Heart right ventricle (tissue), 16 donors: ENCODE measurements at regions not wholly inside any gene's neighbourhood (a gene's known extent, or its start where the extent isn't known, plus 50 kb on each side); places are given as distances from the start of the nearest gene placed in this dataset.

ENCODE experiments used
- ATAC-seq, 8 donors: fragments of 200-7000 bp; cut with Tn5 transposase; one replicate each; pipeline ENCODE4 v1.9.1; 2020; ENCODE audit warnings: mild to moderate bottlenecking in 8 of 8, moderate library complexity in 8 of 8, moderate number of reproducible peaks in 1 of 8
- DNase-seq, 2 donors: peaks; one replicate each; pipeline ENCODE4 v3.0.0-alpha.2; 2020
- H3K27ac ChIP-seq, 10 donors: fragments of 200-600 bp; sonication (generic) in 2 of 10; one replicate each; pipeline versions ENCODE4 v1.5.0 to v1.8.0; 2020 to 2022; ENCODE audit warnings: mild to moderate bottlenecking in 3 of 10
- H3K27me3 ChIP-seq, 7 donors: fragments of 200-600 bp; one replicate each; pipeline ENCODE4 v1.8.0; 2021 to 2022; ENCODE audit warnings: mild to moderate bottlenecking in 2 of 7
- H3K36me3 ChIP-seq, 9 donors: fragments of 200-600 bp; sonication (generic) in 1 of 9; one replicate each; pipeline versions ENCODE4 v1.5.0 to v1.8.0; 2020 to 2022; ENCODE audit warnings: mild to moderate bottlenecking in 2 of 9
- H3K4me1 ChIP-seq, 9 donors: fragments of 200-600 bp; sonication (generic) in 1 of 9; one replicate each; pipeline versions ENCODE4 v1.5.0 to v1.8.0; 2020 to 2022; ENCODE audit warnings: mild to moderate bottlenecking in 4 of 9
- H3K4me3 ChIP-seq, 10 donors: fragments of 200-600 bp; sonication (generic) in 2 of 10; one replicate each; pipeline versions ENCODE4 v1.5.0 to v1.8.0; 2020 to 2022; ENCODE audit warnings: mild to moderate bottlenecking in 7 of 10, moderate library complexity in 2 of 10
- H3K9me3 ChIP-seq, 11 donors: fragments of 200-600 bp in 10 of 11; sonication (generic) in 2 of 11; one replicate each; pipeline versions ENCODE4 v1.5.0 to v1.8.0; 2013 to 2022; ENCODE audit warnings: mild to moderate bottlenecking in 2 of 11, control low read depth in 1 of 11, moderate library complexity in 1 of 11
- CTCF ChIP-seq, 9 donors: fragments of 200-600 bp; sonication (generic) in 2 of 9; IDR thresholded peaks; one replicate each; pipeline versions ENCODE4 v1.5.0 to v1.8.0; 2021 to 2022; ENCODE audit warnings: antibody characterized with exemption in 9 of 9, mild to moderate bottlenecking in 5 of 9, moderate library complexity in 1 of 9
- WGBS, 2 donors: extraction: QIAGEN DNeasy Blood & Tissue Kit; methylation state at CpG; one replicate each; pipeline ENCODE4 v1.1.7; 2013; ENCODE audit warnings: inconsistent platforms in 1 of 2; 5-methylcytosine and 5-hydroxymethylcytosine counted together
- intact Hi-C, 10 donors: fragments of 100-400 bp; cut with DNase I; formaldehyde crosslinking; loops; one replicate each; pipeline versions ENCODE4 v1.11.1 to v1.14.2; 2022
- donor health status: Arrhythmogenic right ventricular cardiomyopathy.
- donor health status: ischemic (EF 13 %, LVEDD 7.1; RV severe dilation, severe dysfunction).
- donor health status: healthy with polysubstance abuse.
- donor health status: DM: no; HTN: yes; CAD: no.
- donor health status: DM: no; HTN: no; CAD: no.
- donor health status: ischemic (EF 25% LVEDD 6.9; RV normal size, moderate dysfunction).
- donor health status: ischemic (EF 25% LVEDD 5.7; RV mildly dilated, moderate dysfunction).
- donor health status: healthy.
- donor health status: DM: yes; HTN: yes; CAD: no.
- donor health status: Ischemic cardiomyopathy.
- donor health status: ischemic (EF 35%, LVEDD 5.7; RV mildly dilated, moderate dysfunction).
- donor health status: nonischemic (EF 11% LVEDD 7.7; RV severe dilation, severe dysfunction).
- donor health status: DM: yes; HTN: yes; CAD: no.
- donor health status: PGD.
- donor health status: ischemic (EF 29% LVEDD 5.4; RV normal size, mild dysfunction).
- donor health status: nonischemic (EF 23%, LVEDD 6.1; RV moderate dilation, normal function).

GRCh38 chr4:14084598-14084997, 457.1 kb upstream of the BOD1L1 start:
- DNase-seq (no peak), ATAC-seq (no peak)
- Histone ChIP-seq H3K9me3 (peaks cover 0 to 4% (median 0%) of the 10 kb centered on the region in 11 donors), H3K27ac (no peak overlapping the region), H3K36me3 (no peaks in the 10 kb centered on the region), H3K4me3 (no peak overlapping the region), H3K27me3 (no peaks in the 10 kb centered on the region), H3K4me1 (peaks cover 0 to 5% (median 0%) of the 10 kb centered on the region in 9 donors)
- intact Hi-C loops = no loop called here
- WGBS, 2 donors = 71 to 73% methylated on average over 2 of the region's 2 CpGs
- no peak for TF ChIP-seq CTCF (IDR thresholded peaks at IDR 0.05)

DNA sequence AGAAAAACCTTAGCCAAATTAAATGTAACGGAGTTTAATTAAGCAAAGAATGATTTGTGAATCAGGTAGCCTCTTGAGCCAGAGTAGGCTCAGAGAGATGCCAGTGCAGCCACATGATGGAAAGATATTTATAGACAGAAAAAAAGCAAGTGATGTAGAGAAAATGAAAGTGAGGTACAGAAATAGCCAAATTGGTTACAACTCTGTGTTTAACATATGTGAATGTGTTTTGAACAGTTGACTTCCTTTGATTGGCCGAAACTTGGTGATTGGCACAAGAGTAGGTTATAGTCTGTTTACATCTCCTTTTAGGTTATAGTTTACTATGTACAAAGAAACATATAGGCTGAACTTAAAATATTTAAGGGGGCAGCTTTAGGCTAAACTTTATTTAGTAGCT, 459.9 kb upstream of the BOD1L1 start:
- Histone ChIP-seq H3K4me1 (peaks cover 0 to 5% (median 0%) of the 10 kb centered on the region in 9 donors), H3K9me3 (peaks cover 0 to 11% (median 0%) of the 10 kb centered on the region in 11 donors), H3K27ac (no peak overlapping the region), H3K4me3 (no peak overlapping the region), H3K27me3 (no peaks in the 10 kb centered on the region), H3K36me3 (no peaks in the 10 kb centered on the region)
- ATAC-seq (no peak), DNase-seq (no peak)
- 69 to 76% methylated on average over 2 of the region's 2 CpGs for WGBS, 2 donors
- no peak for TF ChIP-seq CTCF (IDR thresholded peaks at IDR 0.05)
- intact Hi-C loops = no loop called here

DNA sequence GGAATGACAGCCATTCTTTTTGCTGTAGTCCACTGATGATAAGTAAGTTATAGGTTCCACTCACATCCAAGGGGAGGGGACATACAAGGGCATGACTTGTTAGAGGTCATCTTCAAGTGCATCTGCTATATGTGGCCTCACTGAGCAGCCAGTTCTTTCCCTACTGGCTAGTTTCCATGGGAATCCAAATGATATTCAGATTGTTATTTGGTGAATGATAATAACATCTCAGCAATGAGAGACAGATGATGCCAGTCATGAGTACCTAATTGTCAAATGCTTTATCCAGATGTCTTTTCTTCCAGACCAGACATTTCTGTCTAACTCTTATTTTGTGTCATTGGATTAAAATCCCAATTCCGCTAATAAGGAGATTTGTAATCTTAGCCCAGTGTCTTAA, 460.4 kb upstream of the BOD1L1 start:
- H3K27me3 ChIP-seq = no peaks in the 10 kb centered on the region
- intact Hi-C loops = no loop called here
- TF ChIP-seq CTCF (IDR thresholded peaks at IDR 0.05) = no peak
- ATAC-seq (no peak), DNase-seq (no peak)
- no peaks in the 10 kb centered on the region for H3K36me3 ChIP-seq
- peaks cover 0 to 11% (median 0%) of the 10 kb centered on the region in 11 donors for H3K9me3 ChIP-seq
- H3K4me1 ChIP-seq = peaks cover 0 to 5% (median 0%) of the 10 kb centered on the region in 9 donors
- 95 to 96% methylated on average over 1 of the region's 1 CpG for WGBS, 2 donors
- H3K4me3 ChIP-seq = no peak overlapping the region
- H3K27ac ChIP-seq = no peak overlapping the region

DNA sequence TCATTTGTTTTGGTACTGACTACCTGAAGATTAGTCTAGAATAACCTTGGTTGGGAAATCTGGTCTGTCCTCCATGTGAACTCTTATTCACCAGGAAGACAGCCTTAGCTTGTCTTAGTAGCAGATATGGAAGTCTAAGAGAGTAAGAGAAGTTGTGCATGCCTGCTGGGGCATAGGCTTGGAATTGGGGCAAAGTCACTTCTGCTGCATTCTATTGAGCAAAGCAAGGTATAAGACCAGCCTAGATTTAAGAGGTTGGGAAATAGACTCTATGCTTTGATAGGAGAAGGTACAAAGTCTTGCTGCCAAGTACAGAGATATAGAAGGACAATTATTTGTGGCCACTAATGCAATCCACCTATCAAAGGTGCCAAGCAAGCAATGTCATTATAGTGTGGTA, 464.0 kb upstream of the BOD1L1 start:
- no peaks in the 10 kb centered on the region for H3K36me3 ChIP-seq
- H3K27ac ChIP-seq = no peak overlapping the region
- H3K27me3 ChIP-seq = no peaks in the 10 kb centered on the region
- H3K4me1 ChIP-seq = peaks cover 0 to 5% (median 0%) of the 10 kb centered on the region in 9 donors
- no peak for TF ChIP-seq CTCF (IDR thresholded peaks at IDR 0.05)
- no peak overlapping the region for H3K4me3 ChIP-seq
- peaks cover 0 to 7% (median 0%) of the 10 kb centered on the region in 11 donors for H3K9me3 ChIP-seq
- no peak for DNase-seq
- intact Hi-C loops = no loop called here
- no peak for ATAC-seq
